ENCODE measurements at regions not wholly inside any gene's neighbourhood (a gene's known extent, or its start where the extent isn't known, plus 50 kb on each side); places are given as distances from the start of the nearest gene placed in this dataset.

GRCh38 chr2:104641786-104642185 is 212.1 kb upstream of the POU3F3 start:
- Histone ChIP-seq H3K27me3 (ENCODE audit: insufficient read depth, poor library complexity, severe bottlenecking) (no peaks in the 10 kb centered on the region), H3K27ac (replicated peaks) (no peak overlapping the region), H3K4me3 (replicated peaks; ENCODE audit: insufficient read depth, low read length) (no peak overlapping the region)
- TF ChIP-seq SPI1 (IDR thresholded peaks at IDR 0.05; ENCODE audit: borderline replicate concordance, low read depth) (no peak), POLR2AphosphoS5 (IDR thresholded peaks at IDR 0.05; ENCODE audit: low read depth) (no peak), REST (IDR thresholded peaks at IDR 0.05; ENCODE audit: insufficient replicate concordance, low read depth) (no peak)
- DNase-seq (ENCODE audit: low read depth in 1 of 2, low spot score in 1 of 2): no peak

- H3K27me3 ChIP-seq (ENCODE audit: insufficient read depth, poor library complexity, severe bottlenecking): no peaks in the 10 kb centered on the region
- TF ChIP-seq CTCF (IDR thresholded peaks at IDR 0.05; ENCODE audit: insufficient read depth, low read length): no peak
- TF ChIP-seq REST (IDR thresholded peaks at IDR 0.05; ENCODE audit: insufficient replicate concordance, low read depth): no peak
- TF ChIP-seq POLR2AphosphoS5 (IDR thresholded peaks at IDR 0.05; ENCODE audit: low read depth): no peak
- no peak for TF ChIP-seq SPI1 (IDR thresholded peaks at IDR 0.05; ENCODE audit: borderline replicate concordance, low read depth)
- TF ChIP-seq GABPA (IDR thresholded peaks at IDR 0.05; ENCODE audit: low read depth): no peak
- no peak for DNase-seq (ENCODE audit: low read depth in 1 of 2, low spot score in 1 of 2)
Observed at GRCh38 chr2:104648376-104648775, 205.5 kb upstream of the POU3F3 start.

GRCh38 chr2:104649866-104650265 is 204.0 kb upstream of the POU3F3 start:
- no peak for DNase-seq (ENCODE audit: low read depth in 1 of 2, low spot score in 1 of 2)
- H3K27ac ChIP-seq (replicated peaks): no peak overlapping the region

More at GRCh38 chr2:104648376-104648775, 205.5 kb upstream of the POU3F3 start:
- Histone ChIP-seq H3K27ac (replicated peaks) (no peak overlapping the region), H3K4me3 (replicated peaks; ENCODE audit: insufficient read depth, low read length) (no peak overlapping the region)

More at GRCh38 chr2:104649866-104650265, 204.0 kb upstream of the POU3F3 start:
- H3K4me3 ChIP-seq (replicated peaks; ENCODE audit: insufficient read depth, low read length): no peak overlapping the region
- H3K27me3 ChIP-seq (ENCODE audit: insufficient read depth, poor library complexity, severe bottlenecking): no peaks in the 10 kb centered on the region
- no peak for TF ChIP-seq CTCF (IDR thresholded peaks at IDR 0.05; ENCODE audit: insufficient read depth, low read length)
- TF ChIP-seq POLR2AphosphoS5 (IDR thresholded peaks at IDR 0.05; ENCODE audit: low read depth): no peak
- TF ChIP-seq GABPA (IDR thresholded peaks at IDR 0.05; ENCODE audit: low read depth): no peak
- TF ChIP-seq SPI1 (IDR thresholded peaks at IDR 0.05; ENCODE audit: borderline replicate concordance, low read depth): no peak
- no peak for TF ChIP-seq REST (IDR thresholded peaks at IDR 0.05; ENCODE audit: insufficient replicate concordance, low read depth)

All from HL-60 (cell line).